HG03175 (cell line): ENCODE measurements at regions not wholly inside any gene's neighbourhood (a gene's known extent, or its start where the extent isn't known, plus 50 kb on each side); places are given as distances from the start of the nearest gene placed in this dataset.

ENCODE experiments used
- ATAC-seq: cut with Tn5 transposase; IDR thresholded peaks from one replicate; pipeline ENCODE4 v1.9.1; 2021; ENCODE audit warnings: mild to moderate bottlenecking, moderate library complexity; ENCODE audit not compliant: unreplicated experiment

DNA sequence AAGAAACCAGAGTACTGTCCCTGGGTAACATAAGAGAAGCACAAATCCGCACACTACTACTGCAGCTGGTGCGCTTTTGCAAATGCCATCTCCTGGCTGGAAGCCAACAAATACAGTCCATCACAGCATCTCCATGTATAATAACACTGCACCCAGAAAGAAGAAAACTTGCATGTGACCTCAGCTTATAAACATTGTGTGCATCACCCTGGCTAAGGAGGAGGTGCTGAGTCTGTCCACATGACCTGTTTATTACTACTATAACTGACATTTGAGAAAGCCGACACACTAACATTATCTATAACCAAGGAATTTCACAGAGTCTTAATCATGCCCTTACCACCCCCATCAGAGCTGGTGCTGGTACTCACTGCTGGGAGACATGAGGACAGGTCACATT is 516.8 kb downstream of the CFAP47 start:
- no peak for ATAC-seq

DNA sequence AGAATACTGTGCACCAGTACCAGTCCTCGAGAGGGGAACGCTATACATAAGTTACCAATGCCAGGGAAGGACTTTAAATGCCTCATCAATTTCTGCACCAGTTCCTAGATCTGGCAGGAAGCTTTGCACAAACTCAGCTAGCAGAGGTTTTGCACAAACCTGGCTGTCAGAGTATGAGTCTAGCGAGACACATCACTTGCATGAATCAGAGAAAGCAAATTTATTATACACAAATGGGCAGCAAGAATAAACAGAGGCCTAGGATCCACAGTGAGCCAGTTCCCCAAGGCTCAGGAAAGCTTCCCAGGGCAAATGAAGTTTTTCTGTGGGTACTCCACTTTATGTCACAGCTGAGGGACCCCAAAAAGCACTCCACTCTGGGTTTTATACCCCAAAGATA is 523.5 kb downstream of the CFAP47 start:
- no peak for ATAC-seq

- ATAC-seq, result no peak
These were observed 526.0 kb downstream of the CFAP47 start for GRCh38 chrX:36445566-36445965.

- ATAC-seq, result no peak
These were observed 542.6 kb downstream of the CFAP47 start for GRCh38 chrX:36462142-36462541.

GRCh38 chrX:36480441-36480990 is 527.6 kb upstream of the FAM47C start:
- ATAC-seq, result no peak

- ATAC-seq, result no peak
These were observed 506.9 kb upstream of the FAM47C start for GRCh38 chrX:36501169-36501702.

DNA sequence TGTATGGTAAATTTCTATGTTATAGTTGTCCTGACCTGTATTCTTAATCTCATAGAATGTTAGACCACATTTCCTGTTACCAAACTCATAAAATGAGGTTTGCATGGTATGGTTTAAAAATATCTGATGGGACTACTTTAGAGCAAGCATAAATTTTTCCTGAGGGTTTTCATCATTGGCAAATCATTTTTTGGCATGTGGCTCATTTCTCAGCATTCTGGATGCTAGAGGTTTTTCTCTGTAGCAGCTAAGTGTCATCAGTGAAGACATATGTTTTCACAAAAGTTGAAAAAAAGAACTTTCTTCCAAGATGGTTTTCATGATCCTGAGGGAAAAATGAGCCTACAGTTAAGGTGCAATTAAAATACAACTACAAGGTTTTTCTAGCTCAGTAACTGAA is 503.5 kb upstream of the FAM47C start:
- ATAC-seq, result no peak

- no peak for ATAC-seq
These were observed 500.1 kb upstream of the FAM47C start for GRCh38 chrX:36508042-36508441.

DNA sequence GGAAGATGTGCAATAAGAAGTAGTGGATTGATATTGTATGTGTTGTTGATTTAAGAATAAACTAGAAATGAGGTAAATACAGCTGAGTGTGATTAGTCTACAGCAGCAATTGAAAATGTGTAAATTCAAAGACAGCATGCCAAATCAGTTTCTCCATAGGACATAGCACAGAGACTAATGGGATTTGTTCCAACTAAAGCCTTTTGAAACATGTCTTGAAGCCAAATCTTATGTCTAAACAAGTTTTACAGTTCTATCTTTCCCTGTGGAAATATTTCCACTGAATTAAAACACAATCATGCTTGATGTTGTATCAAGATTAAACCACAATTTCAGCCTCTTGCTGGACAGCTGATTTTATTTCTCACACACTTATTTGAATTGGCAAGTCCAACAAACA is 497.4 kb upstream of the FAM47C start:
- no peak for ATAC-seq

GRCh38 chrX:36528661-36529060 is 479.5 kb upstream of the FAM47C start:
- ATAC-seq, result no peak

- no peak for ATAC-seq
These were observed 473.3 kb upstream of the FAM47C start for GRCh38 chrX:36534900-36535299.

- no peak for ATAC-seq
These were observed 464.7 kb upstream of the FAM47C start for GRCh38 chrX:36543499-36543898.

- no peak for ATAC-seq
These were observed 445.2 kb upstream of the FAM47C start for GRCh38 chrX:36562986-36563385.

DNA sequence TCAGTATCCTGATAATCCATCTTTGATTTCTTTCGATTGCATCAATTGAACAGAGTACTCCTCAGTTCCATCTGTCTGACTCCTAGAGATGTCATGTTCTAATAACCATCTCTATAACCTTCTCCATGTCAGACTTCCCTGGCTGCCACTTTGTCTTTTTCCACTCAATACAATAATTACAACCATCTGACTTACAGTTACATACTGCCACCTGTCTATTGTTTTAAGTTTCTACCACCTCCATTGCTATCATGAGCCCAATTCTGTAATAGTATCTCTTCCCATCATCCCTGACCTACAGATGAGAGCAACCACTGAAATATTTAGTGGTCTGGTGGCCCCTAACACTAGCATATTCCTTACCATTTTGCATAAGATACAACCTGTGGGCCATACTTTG is 439.2 kb upstream of the FAM47C start:
- no peak for ATAC-seq

DNA sequence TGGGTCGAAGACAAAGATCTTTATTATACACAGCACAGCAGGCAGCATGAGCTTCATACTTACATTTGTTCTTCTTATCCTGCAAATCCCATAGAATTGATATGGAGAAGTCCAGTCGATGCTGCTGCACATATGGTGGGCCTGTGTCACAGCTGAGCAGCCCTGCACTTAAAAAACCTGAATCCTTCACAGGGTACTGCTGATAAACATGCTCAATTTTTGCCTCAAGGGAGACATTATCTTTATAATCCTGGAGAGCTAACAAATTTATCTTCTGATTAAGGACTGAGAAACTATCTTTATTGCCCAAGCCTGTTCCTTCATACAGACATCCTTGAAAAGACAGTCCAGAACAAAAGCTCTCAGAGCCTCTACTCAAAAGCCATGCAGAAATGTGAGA is 434.4 kb upstream of the FAM47C start:
- no peak for ATAC-seq

- ATAC-seq, result no peak
These were observed 432.5 kb upstream of the FAM47C start for GRCh38 chrX:36575670-36576069.

DNA sequence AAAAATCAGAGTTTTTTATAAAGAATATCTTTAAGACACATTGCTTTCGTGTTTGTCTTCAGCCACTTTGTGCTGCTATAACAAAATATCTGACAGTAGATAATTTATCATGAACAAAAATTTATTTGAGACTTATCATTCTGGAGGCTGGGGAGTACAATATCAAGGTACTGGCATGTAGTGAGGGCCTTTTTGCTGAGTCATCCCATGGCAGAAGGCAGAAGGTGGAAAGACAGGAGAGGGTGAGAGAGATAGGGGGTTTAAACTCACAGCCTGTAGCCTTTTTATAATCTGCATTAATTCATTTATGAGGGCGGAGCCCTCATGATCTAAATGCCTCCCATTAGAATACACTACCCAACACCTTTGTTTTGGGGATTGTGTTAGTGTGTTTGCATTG is 431.2 kb upstream of the FAM47C start:
- ATAC-seq, result no peak

DNA sequence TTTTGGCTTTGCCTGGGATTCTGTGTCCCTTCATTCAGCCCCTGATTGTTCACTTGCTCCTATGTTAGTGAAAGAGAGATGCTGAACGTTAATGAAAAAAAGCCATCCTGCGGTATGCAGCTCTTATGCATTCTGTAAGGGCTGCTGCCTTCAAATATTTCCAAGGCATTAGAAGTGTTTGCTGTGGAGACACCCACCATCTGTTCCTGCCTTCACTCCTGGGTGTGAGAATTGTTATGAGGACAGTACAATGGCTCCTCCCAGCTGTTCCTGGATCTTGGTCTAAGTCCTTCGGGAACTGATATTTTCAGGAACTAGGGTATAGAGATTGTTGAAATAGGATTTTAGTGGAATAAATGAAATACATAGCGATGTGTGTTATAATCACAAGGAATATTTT is 427.1 kb upstream of the FAM47C start:
- no peak for ATAC-seq

DNA sequence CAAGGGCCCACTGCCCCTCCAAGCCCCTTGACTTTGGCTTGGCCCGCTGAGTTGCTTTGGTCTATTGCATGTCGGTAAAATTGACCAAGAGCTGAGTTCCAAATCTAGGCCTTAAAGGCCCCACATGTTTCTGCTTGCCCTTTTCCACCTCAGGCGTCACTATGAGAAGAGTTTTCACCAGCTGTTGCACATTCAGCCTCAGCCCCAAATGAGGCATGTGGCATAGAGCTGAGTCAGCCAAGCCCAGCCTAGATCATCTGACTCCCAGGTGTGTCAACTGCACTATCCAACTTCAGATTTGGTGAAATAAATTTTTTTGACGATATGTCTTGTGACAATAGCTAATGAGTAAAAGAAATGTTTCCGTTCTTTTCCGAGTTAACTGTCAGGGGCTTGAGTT is 424.5 kb upstream of the FAM47C start:
- no peak for ATAC-seq

DNA sequence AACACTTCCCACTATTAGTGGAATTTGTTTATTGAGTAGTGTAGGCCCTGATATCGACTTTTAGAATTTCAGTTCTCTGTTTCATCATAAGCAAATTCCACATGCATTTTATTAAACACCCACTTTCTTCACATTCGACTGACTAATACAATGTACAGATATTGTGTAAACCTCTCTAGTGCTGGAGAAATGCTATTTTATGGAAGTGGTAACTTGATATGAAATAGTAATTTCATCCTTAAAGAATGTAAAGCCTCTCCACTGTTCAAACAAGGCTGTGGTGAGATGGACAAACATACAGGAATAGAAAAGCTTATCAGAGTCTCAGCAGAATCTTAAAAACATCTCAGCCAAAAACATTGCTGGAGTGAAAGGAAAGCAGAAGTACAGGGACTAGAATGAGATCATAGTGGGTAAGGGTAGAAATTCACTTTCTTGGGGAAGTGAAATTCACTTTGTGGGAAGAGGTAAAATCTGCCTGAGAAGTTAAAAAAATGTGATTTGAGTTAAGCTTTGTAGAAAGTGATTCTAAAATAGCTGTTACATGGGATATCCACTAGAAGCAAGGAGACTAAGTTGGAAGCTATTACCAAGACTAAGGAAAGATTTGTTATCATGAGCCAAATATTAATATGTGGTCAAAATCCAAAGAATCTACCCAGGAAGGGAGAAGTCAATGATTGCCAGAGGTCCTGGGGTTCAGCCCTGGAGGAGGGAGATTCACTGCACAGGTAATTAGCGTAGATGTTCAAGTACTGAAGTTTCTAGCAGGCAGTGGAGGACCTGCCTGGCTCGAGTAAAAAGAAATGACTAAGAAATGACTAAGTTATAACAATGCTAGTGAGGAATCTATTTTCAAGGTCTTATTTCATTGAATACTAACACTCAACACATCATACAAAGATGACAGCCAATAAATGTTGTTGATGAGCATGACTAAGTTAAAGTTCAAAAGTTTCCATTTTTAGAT is 398.3 kb upstream of the FAM47C start:
- no peak for ATAC-seq

- no peak for ATAC-seq
These were observed 381.3 kb upstream of the FAM47C start for GRCh38 chrX:36626898-36627297.

DNA sequence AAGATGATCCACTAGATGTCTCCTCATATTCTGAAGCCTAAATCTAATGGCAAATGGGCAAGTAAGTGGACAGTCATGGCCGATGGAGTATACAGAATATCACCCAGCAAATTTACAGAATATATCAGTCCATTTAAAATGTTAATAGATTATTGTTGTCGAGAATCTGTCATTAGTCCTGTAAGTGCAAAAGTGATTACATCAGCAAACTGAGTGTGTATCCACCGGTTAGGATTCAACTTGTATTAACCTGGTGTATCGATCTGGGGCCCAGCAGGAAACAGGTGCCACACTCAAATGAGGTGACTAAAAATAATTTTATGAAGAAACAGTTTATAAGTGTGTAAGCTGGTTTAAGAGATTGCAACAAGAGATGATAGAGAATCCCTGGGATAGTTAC is 367.9 kb upstream of the FAM47C start:
- no peak for ATAC-seq
